SU-DHL-6 (cell line): ENCODE measurements at regions not wholly inside any gene's neighbourhood (a gene's known extent, or its start where the extent isn't known, plus 50 kb on each side); places are given as distances from the start of the nearest gene placed in this dataset.

Experiments
- EZH2phosphoT487 ChIP-seq: fragments of 200-600 bp; sonication (generic), shearing (Covaris generic); conservative IDR thresholded peaks from 2 replicates; pipeline ENCODE4 v1.6.1; 2018; ENCODE audit warnings: mild to moderate bottlenecking, antibody characterized with exemption, low read length, moderate library complexity, mixed read lengths
- TF ChIP-seq, protein P1 (sequence below): fragments of 200-600 bp; sonication (generic); IDR thresholded peaks from one replicate; pipeline ENCODE4 v1.5.1; 2017; ENCODE audit warnings: antibody characterized with exemption, mild to moderate bottlenecking, low read length, moderate library complexity; ENCODE audit not compliant: insufficient read depth, poor library complexity, severe bottlenecking

DNA sequence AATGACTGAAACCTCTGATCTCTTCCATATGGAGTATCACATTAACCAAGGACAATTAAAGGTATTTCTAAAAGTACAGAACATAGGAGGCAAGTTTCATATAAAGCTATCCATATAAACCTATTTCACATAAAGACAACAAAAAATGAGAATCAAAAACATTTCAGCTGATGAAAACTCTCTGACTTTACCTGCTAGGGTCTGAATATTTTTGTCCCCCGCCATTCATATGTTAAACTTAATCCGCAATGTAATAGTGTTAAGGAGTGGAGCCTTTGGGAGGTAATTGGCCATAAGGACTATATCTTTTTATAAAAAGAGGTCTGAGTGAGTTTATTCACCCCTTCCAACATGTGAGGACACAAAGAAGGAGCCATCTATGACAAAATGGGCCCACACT is 788.5 kb downstream of the DTWD2 start:
- TF ChIP-seq, protein P1, sequence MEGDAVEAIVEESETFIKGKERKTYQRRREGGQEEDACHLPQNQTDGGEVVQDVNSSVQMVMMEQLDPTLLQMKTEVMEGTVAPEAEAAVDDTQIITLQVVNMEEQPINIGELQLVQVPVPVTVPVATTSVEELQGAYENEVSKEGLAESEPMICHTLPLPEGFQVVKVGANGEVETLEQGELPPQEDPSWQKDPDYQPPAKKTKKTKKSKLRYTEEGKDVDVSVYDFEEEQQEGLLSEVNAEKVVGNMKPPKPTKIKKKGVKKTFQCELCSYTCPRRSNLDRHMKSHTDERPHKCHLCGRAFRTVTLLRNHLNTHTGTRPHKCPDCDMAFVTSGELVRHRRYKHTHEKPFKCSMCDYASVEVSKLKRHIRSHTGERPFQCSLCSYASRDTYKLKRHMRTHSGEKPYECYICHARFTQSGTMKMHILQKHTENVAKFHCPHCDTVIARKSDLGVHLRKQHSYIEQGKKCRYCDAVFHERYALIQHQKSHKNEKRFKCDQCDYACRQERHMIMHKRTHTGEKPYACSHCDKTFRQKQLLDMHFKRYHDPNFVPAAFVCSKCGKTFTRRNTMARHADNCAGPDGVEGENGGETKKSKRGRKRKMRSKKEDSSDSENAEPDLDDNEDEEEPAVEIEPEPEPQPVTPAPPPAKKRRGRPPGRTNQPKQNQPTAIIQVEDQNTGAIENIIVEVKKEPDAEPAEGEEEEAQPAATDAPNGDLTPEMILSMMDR = no peak
- no peak for TF ChIP-seq EZH2phosphoT487
